LNCAP (cell line): ENCODE measurements at regions not wholly inside any gene's neighbourhood (a gene's known extent, or its start where the extent isn't known, plus 50 kb on each side); places are given as distances from the start of the nearest gene placed in this dataset.

ENCODE experiments used
- CTCF ChIP-seq: fragments of 450-650 bp; IDR thresholded peaks from 2 replicates; pipeline ENCODE4 v1.5.1; 2017; ENCODE audit warnings: mild to moderate bottlenecking

GRCh38 chr4:182083671-182084410 is 159.4 kb upstream of the TENM3 start:
- no peak for TF ChIP-seq CTCF

- no peak for TF ChIP-seq CTCF
These were observed 158.1 kb upstream of the TENM3 start for GRCh38 chr4:182085051-182085480.

- peak; percentile 56 for TF ChIP-seq CTCF
These were observed 153.9 kb upstream of the TENM3 start for GRCh38 chr4:182089326-182089725.

GRCh38 chr4:182090186-182090585 is 153.0 kb upstream of the TENM3 start:
- TF ChIP-seq CTCF: no peak

- TF ChIP-seq CTCF: no peak
These were observed 152.1 kb upstream of the TENM3 start for GRCh38 chr4:182091128-182091527.

GRCh38 chr4:182093431-182093831 is 149.8 kb upstream of the TENM3 start:
- TF ChIP-seq CTCF: no peak

GRCh38 chr4:182093935-182094334 is 149.3 kb upstream of the TENM3 start:
- TF ChIP-seq CTCF: no peak

GRCh38 chr4:182101618-182102017 is 141.6 kb upstream of the TENM3 start:
- TF ChIP-seq CTCF: no peak
